ENCODE measurements at regions not wholly inside any gene's neighbourhood (a gene's known extent, or its start where the extent isn't known, plus 50 kb on each side); places are given as distances from the start of the nearest gene placed in this dataset.

GRCh38 chr4:188971125-188971524 is 831.9 kb downstream of the TRIML1 start:
- Histone ChIP-seq H3K9me3 (ENCODE audit: control insufficient read depth, insufficient read depth, low read depth, low read length) (no peaks in the 10 kb centered on the region), H3K27me3 (ENCODE audit: control insufficient read depth, insufficient read depth, low read length) (no peaks in the 10 kb centered on the region), H3K36me3 (ENCODE audit: control insufficient read depth, insufficient read depth, low read length) (no peaks in the 10 kb centered on the region), H3K27ac (ENCODE audit: low read length) (no peak overlapping the region), H3K4me3 (ENCODE audit: low read depth in 2 of 2, low read length in 2 of 2) (no peak overlapping the region), H3K4me1 (ENCODE audit: control insufficient read depth, insufficient read depth, low read length) (peaks cover 2% of the 10 kb centered on the region; the same call in 1 of the 2 replicates)
- intact Hi-C loops (cut with micrococcal nuclease; ENCODE audit: unreplicated experiment) = no loop called here
- POLR2A ChIA-PET = no interaction called here
- ATAC-seq (no peak), DNase-seq (ENCODE audit: low read depth, low spot score) (no peak)
- TF ChIP-seq SIN3A (IDR thresholded peaks at IDR 0.05; ENCODE audit: borderline replicate concordance, insufficient read depth, low read depth, low read length) (no peak), POLR2AphosphoS5 (IDR thresholded peaks at IDR 0.05; ENCODE audit: low read depth, low read length) (no peak), REST (IDR thresholded peaks at IDR 0.05; ENCODE audit: insufficient read depth in 1 of 2, low read depth in 2 of 2, low read length in 1 of 2) (no peak), CTCF (IDR thresholded peaks at IDR 0.05) (peak; percentile 8; the same call in 1 of the 2 replicates), TCF7L2 (IDR thresholded peaks at IDR 0.05; ENCODE audit: low read depth, low read length) (no peak)
- BruUV-seq (replicated peaks) = no TSS peak
- in situ Hi-C loops (cut with HindIII; ENCODE audit: low pct_unique_long_range_greater_than_20kb, low sequenced_read_pairs) = no loop called here
- CTCF ChIA-PET = no interaction called here

- ChIA-PET POLR2A (interaction anchor here (0.6 kb wide), 1 partner anchor 115 kb away, joined by 3 read pairs; no protein-coding TSS in a partner anchor), CTCF (no interaction called here)
- Histone ChIP-seq H3K4me3 (ENCODE audit: low read depth in 2 of 2, low read length in 2 of 2) (no peak overlapping the region), H3K27ac (ENCODE audit: low read length) (no peak overlapping the region), H3K4me1 (ENCODE audit: control insufficient read depth, insufficient read depth, low read length) (peaks cover 6% of the 10 kb centered on the region; the same call in 1 of the 2 replicates), H3K9me3 (ENCODE audit: control insufficient read depth, insufficient read depth, low read depth, low read length) (no peaks in the 10 kb centered on the region), H3K27me3 (ENCODE audit: control insufficient read depth, insufficient read depth, low read length) (no peaks in the 10 kb centered on the region), H3K36me3 (ENCODE audit: control insufficient read depth, insufficient read depth, low read length) (no peaks in the 10 kb centered on the region)
- DNase-seq (ENCODE audit: low read depth, low spot score) (no peak), ATAC-seq (no peak)
- in situ Hi-C loops (cut with HindIII; ENCODE audit: low pct_unique_long_range_greater_than_20kb, low sequenced_read_pairs) (no loop called here), intact Hi-C loops (cut with micrococcal nuclease; ENCODE audit: unreplicated experiment) (no loop called here)
- TF ChIP-seq CTCF (IDR thresholded peaks at IDR 0.05) (no peak), REST (IDR thresholded peaks at IDR 0.05; ENCODE audit: insufficient read depth in 1 of 2, low read depth in 2 of 2, low read length in 1 of 2) (no peak)
- no TSS peak for BruUV-seq (replicated peaks)
These were observed 836.0 kb downstream of the TRIML1 start for GRCh38 chr4:188975271-188975670.
